Muscle of back (tissue), 3 donors: ENCODE measurements at regions not wholly inside any gene's neighbourhood (a gene's known extent, or its start where the extent isn't known, plus 50 kb on each side); places are given as distances from the start of the nearest gene placed in this dataset.
A peak's percentile ranks its signal among the peaks of the same experiment; 100 is the strongest.
"Not testable (repeated sequence)": the region's sequence is repeated elsewhere in the genome, so short reads cannot be mapped to it uniquely, and the experiment has no call there.

Experiments used
- DNase-seq, 3 donors: peaks; one replicate each; pipeline versions ENCODE4 v3.0.0 to v3.0.0-alpha.2; 2013

DNA sequence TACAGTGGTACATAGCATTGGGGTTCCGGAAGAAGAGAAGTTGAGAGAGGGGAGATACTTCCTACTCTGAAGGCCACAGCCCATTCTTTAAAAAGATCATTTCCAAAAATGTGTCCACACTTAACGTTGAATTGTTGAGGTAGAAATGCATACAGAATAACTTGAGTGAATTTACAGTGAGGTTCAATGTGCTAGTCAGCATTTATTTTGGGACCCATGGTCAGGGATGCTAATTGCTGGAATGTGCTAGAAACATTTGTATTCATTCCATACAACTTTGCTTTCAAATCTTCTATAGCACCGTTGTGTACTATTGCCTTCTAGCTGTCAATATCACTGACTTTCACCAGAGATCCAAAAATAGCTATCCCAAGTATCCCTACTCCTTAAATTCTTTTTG, 325.9 kb downstream of the SATB2 start:
- no peak for DNase-seq

DNA sequence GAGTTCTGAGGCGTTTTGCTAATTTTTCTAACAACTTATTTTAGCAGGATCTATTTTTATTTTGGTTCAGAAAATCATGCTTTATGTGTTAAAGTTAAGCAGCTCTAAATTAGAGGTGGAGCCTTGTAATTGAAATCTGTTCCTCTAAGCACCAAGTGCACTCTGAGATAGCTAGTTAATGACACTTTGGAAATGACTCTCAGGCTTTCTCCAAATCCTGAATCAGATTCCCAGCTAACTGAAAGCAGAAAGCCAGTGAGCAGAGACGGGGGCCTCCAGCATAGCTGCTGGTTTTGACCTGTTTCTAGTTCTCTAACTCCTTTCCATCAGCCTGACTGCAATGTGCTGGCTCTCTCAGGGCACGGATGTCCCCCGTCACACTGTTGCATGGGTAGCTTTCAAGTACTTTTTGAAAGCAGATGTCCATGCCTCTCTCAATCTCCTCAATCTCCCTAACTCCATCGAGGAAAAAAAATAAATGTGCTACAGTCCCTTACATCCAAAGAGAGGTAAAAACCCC, 326.5 kb downstream of the SATB2 start:
- no peak for DNase-seq

DNA sequence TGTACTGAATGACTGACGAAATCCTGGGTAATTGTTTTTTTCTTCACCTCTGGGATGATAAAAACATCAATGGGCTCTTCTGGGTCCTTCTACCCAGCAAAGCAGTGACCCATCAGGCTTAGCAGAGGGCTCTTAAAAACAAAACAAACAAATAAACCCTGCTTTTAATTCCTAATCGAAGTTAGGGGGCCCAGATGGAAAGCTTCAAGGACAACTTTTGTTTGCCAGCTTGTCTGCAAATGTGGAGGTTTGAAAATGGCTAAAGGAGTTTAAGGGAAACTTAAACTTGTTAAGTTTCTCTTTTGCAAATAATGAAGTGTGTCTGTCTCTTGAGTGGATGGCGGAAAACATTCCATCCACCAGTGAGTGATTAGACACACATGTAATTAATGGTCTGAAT, 327.2 kb downstream of the SATB2 start:
- no peak for DNase-seq

DNA sequence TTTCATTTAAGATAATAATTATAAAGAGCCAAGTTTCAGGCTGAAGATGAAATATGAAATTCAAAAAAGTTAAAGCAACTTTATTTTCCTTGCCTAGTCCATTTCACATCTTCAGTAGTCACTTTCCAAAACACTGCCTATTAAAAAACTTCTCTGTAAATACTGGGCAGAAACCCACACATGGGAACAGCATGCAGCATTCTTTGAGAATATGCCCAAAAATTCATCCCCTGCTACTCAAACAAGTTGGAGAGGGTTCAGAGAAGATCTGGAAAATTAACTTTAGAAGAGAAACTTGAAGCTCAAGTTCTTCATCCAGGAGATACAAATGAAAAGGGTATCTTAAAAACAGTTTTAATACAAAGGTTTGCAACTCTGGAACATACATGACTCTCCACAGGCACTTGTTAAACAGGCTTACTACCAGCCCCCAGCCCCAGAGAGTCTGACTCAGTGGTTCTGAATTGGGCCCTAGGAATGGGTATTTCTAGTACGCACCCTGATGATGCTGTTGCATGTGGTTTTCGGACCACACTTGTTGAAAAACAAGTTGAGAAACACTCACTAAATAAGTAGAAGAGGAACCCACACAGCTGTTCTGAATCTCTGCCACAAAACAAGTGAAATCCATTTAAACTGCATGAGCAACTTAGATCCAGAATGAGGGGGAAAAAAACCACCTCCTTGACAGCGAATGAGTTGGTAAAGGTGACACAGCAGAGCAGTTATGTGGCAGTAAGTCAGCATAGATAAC, 329.1 kb downstream of the SATB2 start:
- no peak for DNase-seq

DNA sequence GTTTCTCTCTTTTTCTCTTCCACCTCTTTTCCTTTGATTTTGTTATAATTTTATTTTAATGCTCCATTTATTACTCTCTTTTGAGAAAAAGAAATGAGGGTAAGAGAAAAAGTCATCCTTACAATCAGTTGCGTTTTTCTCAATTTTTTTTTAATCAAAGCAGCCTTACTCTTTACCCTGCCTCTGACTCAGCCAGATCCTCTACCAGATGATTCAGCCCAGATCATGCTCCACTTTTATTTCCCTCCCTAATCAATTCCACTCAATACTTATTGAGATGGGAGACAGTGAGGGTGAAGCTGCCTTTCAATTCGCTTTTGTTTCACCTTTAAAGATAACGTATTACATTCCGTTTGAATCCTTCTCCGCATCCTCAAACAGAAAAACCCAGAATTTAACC, 337.9 kb downstream of the SATB2 start:
- DNase-seq = no peak

DNA sequence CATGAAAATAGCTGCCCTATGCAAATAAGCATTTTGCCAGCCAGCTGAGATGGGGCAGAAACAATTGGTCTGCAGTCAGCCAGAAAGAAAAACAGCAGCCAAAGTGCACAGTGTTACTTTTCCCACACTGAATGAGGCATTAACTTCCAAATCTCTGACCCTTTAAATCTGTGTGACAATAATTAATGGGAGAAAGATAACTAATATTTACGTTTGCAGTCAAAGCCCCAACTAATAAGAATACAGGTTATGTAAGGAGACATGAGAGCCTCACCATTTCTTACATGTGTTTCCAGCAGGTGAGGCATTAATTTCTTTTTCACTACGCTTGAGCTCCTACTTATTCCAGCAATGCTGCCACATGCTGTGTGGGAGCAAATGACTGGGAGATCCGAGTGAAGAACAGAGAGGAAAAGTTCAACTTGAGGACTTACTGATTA, 339.0 kb downstream of the SATB2 start:
- DNase-seq = no peak

DNA sequence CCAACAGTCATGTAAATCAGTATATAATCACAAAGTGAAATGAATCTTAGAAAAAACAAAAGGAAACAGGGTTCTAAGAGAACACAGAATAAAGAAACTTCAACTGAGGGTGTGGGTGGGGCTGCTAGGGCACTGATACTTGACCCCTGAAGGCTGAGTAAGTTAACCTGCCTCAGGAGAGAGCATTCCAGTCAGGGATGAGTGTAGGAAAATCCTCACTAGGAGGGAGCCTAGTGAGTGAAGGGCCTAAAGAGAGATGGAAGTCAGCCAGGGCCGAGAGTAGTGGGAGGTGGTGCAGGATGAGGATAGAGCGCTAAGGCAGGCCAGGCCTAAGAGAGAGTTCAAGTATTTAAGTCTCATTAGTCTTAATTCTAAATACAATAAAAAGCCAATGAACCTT, 342.6 kb downstream of the SATB2 start:
- DNase-seq = no peak

DNA sequence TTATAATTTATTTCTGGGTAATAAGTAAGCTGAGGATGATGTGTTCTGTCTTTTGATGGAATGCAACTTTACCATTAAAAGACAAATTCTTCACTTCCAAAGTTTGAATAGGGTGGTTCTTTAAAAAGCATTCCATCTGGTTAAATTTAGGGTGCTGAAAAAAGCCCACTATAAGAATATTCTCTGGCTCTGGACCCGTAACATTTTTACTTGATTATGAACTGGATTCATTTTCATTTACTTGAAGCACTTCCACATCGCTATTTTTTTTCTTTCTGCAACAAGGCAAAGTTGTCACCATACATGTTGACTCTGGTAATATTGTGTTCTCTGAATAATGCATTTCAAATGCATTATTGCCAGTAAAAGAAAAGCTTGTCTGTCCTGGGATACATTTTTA, 344.6 kb downstream of the SATB2 start:
- no peak for DNase-seq

DNA sequence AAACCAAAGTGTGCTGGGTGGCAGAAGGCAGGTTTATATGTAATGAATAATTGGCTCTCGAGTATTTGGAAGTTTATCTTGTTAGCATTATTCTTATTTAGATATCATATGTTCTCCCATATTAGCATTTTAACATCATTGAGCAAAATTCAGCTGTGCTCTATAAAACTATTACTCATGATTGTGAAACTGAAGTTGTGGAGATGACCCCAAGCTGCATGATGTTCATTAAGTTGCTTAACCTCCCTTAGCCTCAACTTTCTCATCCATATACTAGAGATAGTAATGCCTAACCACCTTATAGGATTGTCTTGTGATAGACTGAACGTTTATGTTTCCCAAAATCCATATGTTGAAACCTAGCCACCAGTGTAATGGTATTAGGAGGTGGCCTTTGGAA, 346.3 kb downstream of the SATB2 start:
- no peak for DNase-seq

DNA sequence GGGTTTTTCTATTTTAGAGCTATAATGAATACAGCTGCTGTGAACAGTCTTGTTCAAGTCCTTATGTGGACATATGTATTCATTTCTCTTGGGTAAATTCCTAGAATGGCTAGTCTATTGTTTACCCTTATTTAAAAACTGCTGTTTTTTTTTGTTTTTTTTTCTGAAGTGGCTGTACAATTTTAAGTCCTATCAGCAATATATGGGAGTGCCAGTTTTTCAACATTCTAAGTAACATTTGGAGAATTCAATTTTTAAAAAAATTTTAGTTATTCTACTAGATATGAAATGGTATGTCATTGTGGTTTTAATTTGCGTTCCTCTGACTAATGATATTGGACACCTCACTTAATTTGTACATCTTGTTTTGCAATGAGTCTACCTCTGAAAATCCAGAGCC, 349.7 kb downstream of the SATB2 start:
- DNase-seq = no peak

DNA sequence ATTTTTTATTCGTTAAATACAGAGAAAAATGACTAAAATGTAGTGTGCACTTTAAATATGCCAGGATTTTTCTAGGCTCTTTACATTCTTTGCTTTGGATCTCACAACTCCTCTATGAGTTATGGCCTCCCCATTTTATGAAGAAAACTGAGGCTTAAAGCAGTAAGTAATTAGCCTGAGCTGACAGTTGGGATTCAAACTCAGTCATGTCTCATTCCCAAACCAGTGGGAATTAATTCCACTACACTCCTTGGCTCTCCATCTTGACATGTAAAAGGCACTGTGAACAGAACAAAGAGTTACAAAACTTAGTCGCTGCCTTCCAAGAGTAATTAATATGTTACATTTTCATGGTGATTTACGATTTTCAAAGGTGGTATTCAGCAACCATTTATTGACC, 351.9 kb downstream of the SATB2 start:
- DNase-seq = no peak

DNA sequence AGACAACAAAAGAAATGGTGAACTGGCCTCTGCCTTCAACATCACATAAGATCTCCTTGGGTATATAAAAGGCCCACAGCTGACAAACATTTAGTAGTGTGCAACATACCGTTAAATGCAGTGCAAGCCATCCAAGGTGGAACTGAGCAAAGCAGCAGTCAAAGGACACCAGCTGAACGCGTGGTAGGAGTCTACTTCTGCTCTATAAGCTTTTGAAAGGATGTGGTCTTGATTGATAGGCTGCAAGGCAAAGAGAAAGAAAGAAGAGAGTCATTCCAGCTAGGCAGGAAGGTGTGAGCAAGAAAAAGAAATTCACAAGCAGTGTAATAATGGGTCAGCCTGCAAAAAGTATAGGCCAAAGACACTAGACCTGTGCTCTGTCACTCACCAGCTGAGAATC, 356.3 kb downstream of the SATB2 start:
- no peak for DNase-seq

DNA sequence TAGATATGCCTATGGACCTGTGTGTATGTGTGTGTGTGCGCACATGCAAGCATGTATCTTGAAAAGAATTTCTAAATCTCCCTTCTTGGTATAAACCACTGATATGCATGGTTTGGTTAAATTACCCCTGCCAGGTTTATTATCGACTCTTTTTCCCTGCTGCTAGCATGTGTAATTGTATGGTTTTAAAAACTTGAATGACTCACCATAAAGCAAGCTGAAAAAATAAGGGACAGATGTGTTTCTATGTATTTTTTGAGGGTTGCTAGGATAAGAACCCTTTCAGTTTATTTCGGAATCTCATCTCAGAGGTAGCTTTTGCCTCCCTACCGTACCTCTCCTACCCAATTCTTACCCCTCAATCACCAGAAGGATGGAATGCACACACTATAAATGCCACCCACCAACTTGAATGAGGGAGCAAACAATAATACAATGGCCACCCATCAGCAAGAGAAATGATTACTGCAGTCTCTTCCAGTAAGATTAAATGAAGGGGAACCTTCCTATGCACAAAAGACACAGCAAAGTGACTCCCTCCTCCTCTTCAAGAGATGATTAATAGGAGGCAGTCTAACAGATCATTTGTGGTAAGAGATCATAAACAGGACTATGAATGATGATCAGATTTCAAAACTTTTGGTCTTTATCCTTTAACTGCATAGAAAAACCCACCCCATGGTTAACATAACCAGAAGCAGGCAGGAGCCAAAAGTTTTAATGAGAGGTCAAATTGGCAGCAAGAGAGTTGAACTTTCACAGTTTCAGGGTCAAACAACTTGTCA, 357.2 kb downstream of the SATB2 start:
- DNase-seq = peak in 1 of 3 donors; percentile 34

DNA sequence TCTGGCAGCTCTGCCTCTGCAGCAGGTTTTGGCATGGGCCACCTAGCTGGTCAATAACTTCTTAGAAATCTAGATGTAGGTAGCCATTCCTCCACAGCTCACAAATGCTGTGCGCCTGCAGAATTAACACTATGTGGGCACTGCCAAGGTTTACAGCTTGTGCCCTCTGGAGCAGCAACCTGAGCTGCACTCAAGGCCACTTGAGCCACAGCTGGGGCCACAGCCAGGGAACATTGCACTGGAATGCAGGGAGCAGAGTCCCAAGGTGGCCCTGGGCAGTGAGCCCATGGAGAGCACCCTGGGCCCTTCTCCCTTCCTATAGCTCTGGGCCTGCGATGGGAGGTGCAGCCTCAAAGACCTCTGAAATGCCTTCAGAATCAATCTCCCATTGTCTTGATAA, 365.3 kb downstream of the SATB2 start:
- DNase-seq = no peak

DNA sequence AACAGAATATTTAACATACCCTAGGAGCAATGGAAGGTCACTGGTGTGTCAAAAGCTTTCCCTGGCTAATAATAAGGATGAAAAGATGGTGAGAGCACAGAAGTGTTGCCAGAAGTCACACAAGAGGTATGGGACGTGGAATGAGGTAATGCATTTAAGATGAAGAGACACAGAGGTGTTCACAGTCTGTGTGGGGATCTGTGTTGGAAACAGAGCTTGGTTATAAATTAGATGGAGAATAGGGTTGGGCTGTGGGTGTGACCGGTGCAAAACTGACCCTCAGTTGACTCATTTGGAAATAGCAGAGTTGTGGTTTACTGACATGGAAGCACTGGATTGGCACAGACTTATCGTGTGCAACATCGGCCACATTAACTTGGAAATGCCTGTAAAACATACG, 372.5 kb downstream of the SATB2 start:
- no peak for DNase-seq

DNA sequence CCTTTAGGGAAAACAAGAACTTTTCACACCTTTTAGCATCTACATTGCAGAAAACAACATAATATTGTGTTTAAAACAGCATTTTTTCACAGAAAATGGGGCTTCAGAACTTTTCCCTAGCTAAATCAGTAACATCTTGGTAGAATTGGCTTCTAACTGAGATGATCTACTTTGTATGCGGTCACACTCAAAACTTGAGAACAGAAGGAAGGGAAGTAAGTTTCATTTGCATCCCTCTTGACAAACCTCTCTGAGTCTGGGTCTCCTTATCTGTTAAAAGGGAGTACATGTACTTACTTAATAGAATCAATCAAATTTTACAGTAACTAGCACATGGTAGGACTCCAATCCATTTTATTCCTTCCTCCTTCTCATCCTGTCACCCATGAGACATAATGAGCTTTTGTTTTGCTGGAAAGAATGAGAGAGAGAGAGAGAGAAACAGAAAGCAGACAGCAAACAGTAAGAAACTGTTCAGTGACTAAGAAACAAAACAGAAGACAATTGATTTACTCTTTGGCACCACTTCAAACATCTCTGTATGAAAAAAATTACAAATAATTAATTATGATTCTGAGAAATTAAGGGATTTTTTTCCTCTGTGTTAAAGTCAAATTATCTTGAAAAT, 387.3 kb downstream of the SATB2 start:
- no peak for DNase-seq

DNA sequence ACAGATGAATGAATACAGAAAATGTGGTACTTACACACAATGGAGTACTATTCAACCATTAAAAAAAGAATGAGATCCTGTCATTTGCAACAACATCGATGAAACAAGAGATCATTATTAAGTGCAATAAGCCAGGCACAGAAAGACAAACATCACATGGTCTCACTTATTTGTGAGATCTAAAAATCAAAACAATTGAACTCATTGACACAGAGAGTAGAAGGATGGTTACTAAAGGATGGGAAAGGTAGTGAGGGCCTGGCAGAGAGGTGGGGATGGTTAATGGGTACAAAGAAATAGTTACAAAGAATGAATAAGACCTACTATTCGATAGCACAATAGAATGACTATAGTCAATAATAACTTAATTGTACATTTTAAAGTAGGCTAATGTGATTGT, 393.5 kb downstream of the SATB2 start:
- DNase-seq = no peak

DNA sequence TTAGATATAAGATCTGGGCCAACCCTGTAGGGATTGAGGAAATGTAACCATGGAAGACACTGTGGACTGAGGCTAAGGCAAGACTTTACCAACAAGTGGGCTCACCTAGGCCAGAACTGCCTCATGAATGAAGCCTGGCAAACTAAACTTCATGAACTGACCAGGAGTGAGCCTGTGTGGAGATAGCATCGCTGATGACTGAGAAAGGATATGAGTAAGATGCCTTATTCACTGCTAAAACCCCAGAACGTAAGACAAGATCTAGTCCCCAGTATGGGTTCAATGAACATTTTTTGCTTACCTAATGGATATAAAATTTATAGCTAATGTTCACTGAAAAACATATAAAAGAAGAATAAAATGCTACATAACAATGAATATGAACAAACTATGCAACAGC, 399.8 kb downstream of the SATB2 start:
- DNase-seq = no peak

DNA sequence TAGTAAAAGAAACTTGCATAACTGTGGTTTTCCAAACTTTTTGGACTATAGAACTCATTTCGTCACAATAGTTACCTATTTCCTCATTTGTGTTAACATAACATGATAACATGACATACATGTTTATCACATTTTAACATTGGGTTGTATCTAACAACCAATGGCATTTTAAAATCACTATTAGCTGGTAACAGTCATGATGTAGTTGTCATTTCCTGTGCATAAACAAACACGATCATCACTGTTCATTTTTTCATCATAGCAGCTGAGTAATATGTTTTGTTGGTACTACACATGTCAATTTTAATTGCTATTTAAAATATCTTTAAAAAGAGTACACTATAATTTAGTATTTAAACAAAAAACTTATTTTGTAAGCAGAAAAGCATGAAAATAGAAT, 402.4 kb downstream of the SATB2 start:
- no peak for DNase-seq

DNA sequence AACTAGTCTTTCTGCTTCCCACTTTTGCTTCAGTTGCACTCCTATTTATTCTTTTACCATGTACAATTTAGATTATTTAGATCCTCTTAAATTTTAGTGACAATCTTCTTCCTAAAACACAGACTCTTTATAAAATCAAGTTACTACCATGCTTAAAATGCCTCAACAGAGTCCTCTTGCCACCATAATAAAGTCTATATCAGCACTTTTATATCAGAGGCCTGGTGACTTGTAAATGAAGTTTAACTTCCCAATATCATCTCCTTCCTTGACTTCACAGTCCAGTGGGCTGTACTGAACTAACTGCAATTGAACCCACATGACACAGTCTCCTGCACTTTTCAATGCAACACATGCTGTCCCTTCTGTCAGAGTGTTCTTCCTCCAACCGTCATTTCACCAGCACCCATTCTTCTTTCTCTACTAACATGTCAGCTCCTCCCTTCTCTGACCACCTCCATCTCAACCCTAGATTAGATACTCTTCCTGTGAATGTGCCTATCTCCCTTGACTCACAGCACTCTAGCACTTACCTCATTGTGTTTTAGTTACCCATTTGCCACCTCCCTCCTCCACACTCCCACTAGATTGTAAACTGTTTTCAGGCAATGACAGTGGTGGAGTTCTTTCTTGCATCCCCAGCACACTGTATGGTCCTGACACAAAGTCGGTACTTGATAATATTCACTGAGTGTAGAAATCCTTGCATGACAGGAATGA, 414.9 kb downstream of the SATB2 start:
- no peak for DNase-seq

DNA sequence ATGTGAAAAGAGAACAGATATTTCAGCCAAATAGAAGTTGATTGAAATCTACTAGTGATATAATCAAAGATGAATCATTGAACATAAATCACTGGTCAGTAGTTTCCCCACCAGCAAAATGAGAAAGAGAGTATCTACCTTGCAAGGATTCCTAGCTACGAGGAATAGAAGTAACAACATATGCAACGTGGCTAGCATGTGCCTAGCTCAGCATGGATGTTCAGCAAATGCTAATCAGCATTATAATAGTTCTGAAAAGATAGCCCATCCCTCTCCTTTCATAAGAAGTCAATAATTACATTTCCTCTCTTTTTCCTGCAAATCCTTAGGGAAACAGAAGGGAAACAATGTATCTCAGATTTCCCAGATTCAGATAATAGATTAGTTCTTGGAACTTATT, 417.2 kb downstream of the SATB2 start:
- DNase-seq = no peak

DNA sequence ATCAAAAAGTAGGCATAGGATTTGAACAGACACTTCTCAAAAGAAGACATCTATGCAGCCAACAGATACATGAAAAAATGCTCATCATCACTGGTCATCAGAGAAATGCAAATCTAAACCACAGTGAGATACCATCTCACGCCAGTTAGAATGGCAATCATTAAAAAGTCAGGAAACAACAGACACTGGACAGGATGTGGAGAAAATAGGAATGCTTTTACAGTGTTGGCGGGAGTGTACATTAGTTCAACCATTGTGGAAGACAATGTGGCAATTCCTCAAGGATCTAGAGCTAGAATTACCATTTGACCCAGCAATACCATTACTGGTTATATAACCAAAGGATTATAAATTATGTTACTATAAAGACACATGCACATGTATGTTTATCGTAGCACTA, 424.0 kb downstream of the SATB2 start:
- DNase-seq = not testable (repeated sequence)
